Spinal cord (tissue), 9 donors: ENCODE measurements at regions not wholly inside any gene's neighbourhood (a gene's known extent, or its start where the extent isn't known, plus 50 kb on each side); places are given as distances from the start of the nearest gene placed in this dataset.

ENCODE experiments used
- DNase-seq, 6 donors: peaks; one replicate each; pipeline versions ENCODE4 v3.0.0 to v3.0.0-alpha.2; 2013 to 2015; ENCODE audit warnings: low spot score in 6 of 6, low read depth in 4 of 6
- H3K27ac ChIP-seq: one replicate; pipeline ENCODE4 v1.5.1; 2013; ENCODE audit warnings: low read depth, low read length, control low read depth
- H3K27me3 ChIP-seq: one replicate; pipeline ENCODE4 v1.6.1; 2013; ENCODE audit warnings: low read length; ENCODE audit not compliant: control insufficient read depth, insufficient read depth
- H3K36me3 ChIP-seq: one replicate; pipeline ENCODE4 v1.6.1; 2013; ENCODE audit warnings: low read length; ENCODE audit not compliant: control insufficient read depth, insufficient read depth
- H3K4me1 ChIP-seq: one replicate; pipeline ENCODE4 v1.6.1; 2013; ENCODE audit warnings: low read length; ENCODE audit not compliant: control insufficient read depth, insufficient read depth
- H3K4me3 ChIP-seq: one replicate; pipeline ENCODE4 v1.5.1; 2013; ENCODE audit warnings: low read depth, low read length, control low read depth
- H3K9me3 ChIP-seq: one replicate; pipeline ENCODE4 v1.6.1; 2013; ENCODE audit warnings: low read length; ENCODE audit not compliant: control insufficient read depth, insufficient read depth
- WGBS: methylation state at CpG from one replicate; pipeline ENCODE4 v1.1.5; 2013; ENCODE audit warnings: missing lambda C conversion rate; ENCODE audit not compliant: insufficient coverage; 5-methylcytosine and 5-hydroxymethylcytosine counted together
- donor health status: healthy.

DNA sequence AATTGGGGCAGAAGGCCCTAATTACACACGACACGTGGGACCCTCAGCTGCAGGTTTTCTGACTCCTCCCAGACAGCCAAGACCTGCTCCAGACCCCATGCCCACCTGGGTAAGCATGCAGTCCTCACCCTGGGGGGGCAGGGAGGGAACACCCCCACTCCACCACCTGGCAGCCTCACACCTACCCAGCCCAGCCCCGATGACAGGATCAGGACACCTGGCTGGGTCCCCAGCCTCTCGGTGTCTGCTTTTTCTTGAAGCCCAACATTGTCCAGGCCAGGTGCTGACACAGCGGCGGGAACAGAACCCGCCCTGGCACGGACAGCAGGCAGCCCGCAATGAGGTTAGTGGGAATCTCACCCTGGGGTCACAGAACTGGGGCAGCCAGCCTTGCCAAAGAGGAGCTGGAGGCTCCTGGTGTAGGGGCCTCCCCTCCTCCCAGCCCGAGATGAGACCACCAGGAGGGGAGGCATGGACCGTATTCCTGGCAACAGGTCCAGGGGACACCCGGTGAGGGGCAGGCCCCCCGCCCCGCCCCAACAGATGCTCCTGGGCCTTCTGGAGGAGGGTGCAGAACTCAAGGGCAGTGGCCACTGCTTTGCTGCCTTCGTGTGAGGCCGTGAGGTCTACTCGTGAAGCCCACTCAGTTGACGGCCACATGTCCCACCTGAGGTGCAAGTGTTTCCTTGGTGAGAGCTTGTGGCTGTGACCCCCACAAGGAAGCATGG lies 103.8 kb downstream of the DLL1 start:
- Histone ChIP-seq H3K9me3 (no peaks in the 10 kb centered on the region), H3K4me1 (peaks cover 6% of the 10 kb centered on the region), H3K27me3 (no peaks in the 10 kb centered on the region), H3K27ac (no peak overlapping the region), H3K4me3 (no peak overlapping the region), H3K36me3 (no peaks in the 10 kb centered on the region)
- no peak for DNase-seq
- 81% methylated on average over 18 of the region's 18 CpGs for WGBS

GRCh38 chr6:170186006-170186935 lies 104.6 kb downstream of the DLL1 start:
- Histone ChIP-seq H3K36me3 (no peaks in the 10 kb centered on the region), H3K27ac (no peak overlapping the region), H3K9me3 (no peaks in the 10 kb centered on the region), H3K27me3 (no peaks in the 10 kb centered on the region), H3K4me1 (peaks cover 6% of the 10 kb centered on the region), H3K4me3 (no peak overlapping the region)
- WGBS = 87% methylated on average over 30 of the region's 30 CpGs
- no peak for DNase-seq

DNA sequence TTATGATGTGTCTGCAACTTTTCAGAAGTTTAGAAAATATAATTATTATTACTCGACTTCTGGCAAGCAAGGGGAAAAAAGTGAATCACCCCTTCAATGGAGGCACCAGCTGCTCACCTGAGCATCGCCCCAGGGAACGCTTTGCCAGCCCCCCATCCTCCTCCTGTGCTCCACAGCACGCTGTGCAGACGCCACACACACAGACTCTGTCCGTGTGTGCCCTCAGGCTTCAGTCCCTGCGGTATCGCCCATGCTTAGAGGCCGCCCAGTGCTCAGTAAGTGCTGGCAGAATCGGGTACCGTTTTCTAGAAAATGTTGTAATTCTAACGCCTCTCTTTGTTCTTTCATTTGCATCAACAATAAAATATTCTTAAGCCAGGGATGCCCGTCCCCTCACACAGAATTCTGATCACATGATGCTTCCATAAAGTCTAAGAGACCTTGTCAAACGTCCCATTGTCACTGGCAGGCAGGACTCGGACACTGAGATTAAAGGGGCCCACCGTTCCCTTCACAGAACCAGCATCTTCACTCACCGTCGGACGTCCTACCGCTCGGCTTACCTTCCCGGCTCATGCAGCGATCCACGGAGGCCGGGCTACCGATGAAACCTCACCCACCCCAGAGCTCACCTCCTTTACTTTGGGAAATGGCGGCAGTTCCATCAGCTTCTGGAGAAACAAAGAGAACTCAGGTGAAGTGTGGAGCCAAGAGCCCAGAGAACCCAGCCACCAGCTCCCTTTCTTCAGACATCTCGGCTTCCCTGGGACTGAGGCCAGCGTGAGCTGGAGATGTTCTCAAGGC lies 105.5 kb downstream of the DLL1 start:
- no peaks in the 10 kb centered on the region for H3K9me3 ChIP-seq
- no peaks in the 10 kb centered on the region for H3K27me3 ChIP-seq
- WGBS = 96% methylated on average over 24 of the region's 29 CpGs
- no peak for DNase-seq
- no peak overlapping the region for H3K27ac ChIP-seq
- no peaks in the 10 kb centered on the region for H3K36me3 ChIP-seq
- no peak overlapping the region for H3K4me3 ChIP-seq
- H3K4me1 ChIP-seq = peaks cover 6% of the 10 kb centered on the region

- Histone ChIP-seq H3K9me3 (no peaks in the 10 kb centered on the region), H3K27me3 (no peaks in the 10 kb centered on the region), H3K27ac (no peak overlapping the region), H3K36me3 (no peaks in the 10 kb centered on the region), H3K4me3 (no peak overlapping the region), H3K4me1 (peaks cover 10% of the 10 kb centered on the region)
- DNase-seq = no peak
- 92% methylated on average over 5 of the region's 5 CpGs for WGBS
These were observed 106.6 kb downstream of the DLL1 start for GRCh38 chr6:170184316-170184715.

DNA sequence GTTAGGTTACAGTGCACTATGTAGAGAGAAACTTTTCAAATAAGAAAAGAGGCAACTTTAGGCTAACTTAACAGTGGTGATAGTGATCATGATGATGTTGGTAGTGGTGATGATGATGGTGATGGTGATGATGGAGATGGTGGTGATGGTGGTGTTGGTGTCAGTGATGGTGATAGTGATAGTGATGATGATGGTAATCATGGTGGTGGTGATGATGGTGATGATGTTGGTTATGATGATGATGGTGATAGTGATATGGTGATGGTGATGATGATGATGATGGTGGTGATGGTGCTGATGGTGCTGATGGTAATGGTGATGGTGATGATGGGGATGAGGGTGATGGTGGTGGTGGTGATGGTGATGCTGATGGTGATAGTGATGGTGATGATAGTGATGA lies 107.4 kb downstream of the DLL1 start:
- no peak overlapping the region for H3K27ac ChIP-seq
- DNase-seq = no peak
- peaks cover 10% of the 10 kb centered on the region for H3K4me1 ChIP-seq
- no peaks in the 10 kb centered on the region for H3K27me3 ChIP-seq
- H3K4me3 ChIP-seq = no peak overlapping the region
- no peaks in the 10 kb centered on the region for H3K9me3 ChIP-seq
- H3K36me3 ChIP-seq = no peaks in the 10 kb centered on the region

- no peaks in the 10 kb centered on the region for H3K27me3 ChIP-seq
- H3K4me3 ChIP-seq = no peak overlapping the region
- no peaks in the 10 kb centered on the region for H3K36me3 ChIP-seq
- no peaks in the 10 kb centered on the region for H3K9me3 ChIP-seq
- H3K4me1 ChIP-seq = peaks cover 10% of the 10 kb centered on the region
- 84% methylated on average over 9 of the region's 10 CpGs for WGBS
- no peak for DNase-seq
- H3K27ac ChIP-seq = no peak overlapping the region
These were observed 108.1 kb downstream of the DLL1 start for GRCh38 chr6:170182781-170183120.

DNA sequence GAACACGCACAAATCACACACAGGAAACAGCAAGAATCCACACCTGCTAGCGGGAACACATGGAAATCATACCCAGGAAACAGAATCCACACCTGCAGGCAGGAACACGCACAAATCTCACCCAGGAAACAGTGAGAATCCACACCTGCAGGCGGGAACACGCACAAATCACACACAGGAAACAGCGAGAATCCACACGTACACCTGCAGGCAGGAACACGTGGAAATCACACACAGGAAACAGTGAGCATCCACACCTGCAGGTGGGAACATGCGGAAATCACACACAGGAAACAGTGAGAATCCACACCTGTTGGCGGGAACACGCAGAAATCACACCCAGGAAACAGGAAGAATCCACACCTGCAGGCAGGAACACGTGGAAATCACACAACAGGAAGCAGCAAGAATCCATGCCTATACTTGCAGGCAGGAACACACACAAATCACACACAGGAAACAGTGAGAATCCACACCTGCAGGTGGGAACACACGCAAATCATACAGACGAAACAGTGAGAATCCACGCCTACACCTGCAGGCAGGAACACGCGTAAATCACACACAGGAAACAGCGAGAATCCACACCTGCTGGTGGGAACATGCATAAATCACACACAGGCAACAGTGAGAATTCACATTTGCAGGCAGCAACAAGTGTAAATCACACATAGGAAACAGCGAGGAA lies 108.6 kb downstream of the DLL1 start:
- WGBS = 80% methylated on average over 19 of the region's 19 CpGs
- no peak for DNase-seq
- H3K9me3 ChIP-seq = no peaks in the 10 kb centered on the region

GRCh38 chr6:170181338-170181690 lies 109.6 kb downstream of the DLL1 start:
- 93% methylated on average over 5 of the region's 5 CpGs for WGBS

More for the DNA sequence above, 108.6 kb downstream of the DLL1 start:
- peaks cover 10% of the 10 kb centered on the region for H3K4me1 ChIP-seq
- no peaks in the 10 kb centered on the region for H3K36me3 ChIP-seq
- no peak overlapping the region for H3K4me3 ChIP-seq
- no peak overlapping the region for H3K27ac ChIP-seq
- H3K27me3 ChIP-seq = no peaks in the 10 kb centered on the region

DNA sequence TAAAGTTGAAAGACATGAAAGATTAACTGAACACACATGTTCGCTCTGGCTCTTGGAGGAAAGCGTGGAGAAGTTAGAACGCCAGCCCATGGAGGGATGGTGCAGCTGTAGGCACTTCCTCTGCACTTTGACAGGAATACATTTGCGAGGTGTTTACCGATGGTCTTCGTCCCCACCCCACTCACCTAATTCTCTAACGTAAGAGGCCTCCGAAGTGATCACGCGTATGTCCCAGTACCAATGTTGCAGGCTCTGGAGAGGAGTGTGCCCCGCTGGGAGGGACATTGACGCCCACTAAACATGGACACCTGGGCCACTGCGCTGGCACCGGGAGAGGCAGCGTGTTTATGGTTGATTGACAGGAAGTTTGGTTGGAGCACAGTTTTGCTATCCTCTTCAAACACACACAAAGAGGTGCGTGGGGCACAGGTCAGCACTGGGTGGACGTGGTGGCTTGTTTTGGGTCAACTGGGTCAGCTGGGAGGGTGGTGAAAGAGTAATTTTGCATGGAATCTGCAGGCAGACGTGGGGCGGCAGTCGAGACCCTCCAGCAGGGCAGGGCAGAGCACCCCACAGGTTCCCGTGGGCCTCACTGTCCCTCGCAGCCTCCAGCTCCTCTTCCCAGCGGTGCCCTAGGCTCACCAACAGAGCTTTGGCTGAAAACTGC lies 110.1 kb downstream of the DLL1 start:
- H3K27me3 ChIP-seq = no peaks in the 10 kb centered on the region

More at GRCh38 chr6:170181338-170181690, 109.6 kb downstream of the DLL1 start:
- no peak overlapping the region for H3K4me3 ChIP-seq
- H3K4me1 ChIP-seq = peaks cover 16% of the 10 kb centered on the region
- H3K9me3 ChIP-seq = no peaks in the 10 kb centered on the region
- H3K36me3 ChIP-seq = no peaks in the 10 kb centered on the region
- H3K27me3 ChIP-seq = no peaks in the 10 kb centered on the region
- no peak overlapping the region for H3K27ac ChIP-seq
- no peak for DNase-seq

More for the DNA sequence above, 110.1 kb downstream of the DLL1 start:
- 93% methylated on average over 22 of the region's 23 CpGs for WGBS
- H3K36me3 ChIP-seq = no peaks in the 10 kb centered on the region
- peaks cover 14% of the 10 kb centered on the region for H3K4me1 ChIP-seq
- no peak overlapping the region for H3K27ac ChIP-seq
- H3K4me3 ChIP-seq = no peak overlapping the region
- H3K9me3 ChIP-seq = no peaks in the 10 kb centered on the region
- no peak for DNase-seq
